Uterus (tissue), 3 donors: ENCODE measurements at regions not wholly inside any gene's neighbourhood (a gene's known extent, or its start where the extent isn't known, plus 50 kb on each side); places are given as distances from the start of the nearest gene placed in this dataset.

Experiments
- DNase-seq, 2 donors: peaks; one replicate each; pipeline ENCODE4 v3.0.0-alpha.2; 2019 to 2020
- H3K27ac ChIP-seq, 2 donors: fragments of 200-600 bp; sonication (generic); 1 replicate in 1 of 2; 2 replicates in 1 of 2; pipeline ENCODE4 v1.5.1; 2016 to 2018
- H3K27me3 ChIP-seq, 2 donors: fragments of 200-600 bp; sonication (generic); one replicate each; pipeline ENCODE4 v1.5.1; 2018 to 2019; ENCODE audit warnings: control low read depth in 1 of 2
- H3K36me3 ChIP-seq, 2 donors: fragments of 200-600 bp; sonication (generic); one replicate each; pipeline ENCODE4 v1.5.1; 2019; ENCODE audit warnings: control low read depth in 1 of 2
- H3K4me1 ChIP-seq, 2 donors: fragments of 200-600 bp; sonication (generic); one replicate each; pipeline ENCODE4 v1.5.1; 2018 to 2019; ENCODE audit warnings: control low read depth in 1 of 2
- H3K4me3 ChIP-seq, 2 donors: fragments of 200-600 bp; sonication (generic); 1 replicate in 1 of 2; 2 replicates in 1 of 2; pipeline ENCODE4 v1.5.1; 2018 to 2019; ENCODE audit warnings: mild to moderate bottlenecking in 1 of 2
- H3K9me3 ChIP-seq, 2 donors: fragments of 200-600 bp; sonication (generic); one replicate each; pipeline ENCODE4 v1.5.1; 2019; ENCODE audit warnings: control low read depth in 1 of 2
- POLR2A ChIP-seq, 2 donors: fragments of 450-650 bp; IDR thresholded peaks; one replicate each; pipeline ENCODE4 v1.6.1; 2016; ENCODE audit warnings: antibody characterized with exemption in 2 of 2, mild to moderate bottlenecking in 1 of 2, moderate library complexity in 1 of 2
- intact Hi-C: fragments of 100-400 bp; cut with DNase I; formaldehyde crosslinking; loops from one replicate; pipeline ENCODE4 v1.15.1; 2023; ENCODE audit warnings: low total_unique reads
- TF ChIP-seq, protein P1 (sequence below), 4 experiments: fragments of 200-600 bp in 2 of 4; fragments of 450-650 bp in 2 of 4; sonication (generic) in 2 of 4; IDR thresholded peaks; one replicate each; pipeline ENCODE4 v1.5.1; 2016 to 2019; ENCODE audit warnings: antibody characterized with exemption in 4 of 4, mild to moderate bottlenecking in 2 of 4, moderate library complexity in 1 of 4
- donor health status: DM: yes; HTN: yes; CAD: no.

DNA sequence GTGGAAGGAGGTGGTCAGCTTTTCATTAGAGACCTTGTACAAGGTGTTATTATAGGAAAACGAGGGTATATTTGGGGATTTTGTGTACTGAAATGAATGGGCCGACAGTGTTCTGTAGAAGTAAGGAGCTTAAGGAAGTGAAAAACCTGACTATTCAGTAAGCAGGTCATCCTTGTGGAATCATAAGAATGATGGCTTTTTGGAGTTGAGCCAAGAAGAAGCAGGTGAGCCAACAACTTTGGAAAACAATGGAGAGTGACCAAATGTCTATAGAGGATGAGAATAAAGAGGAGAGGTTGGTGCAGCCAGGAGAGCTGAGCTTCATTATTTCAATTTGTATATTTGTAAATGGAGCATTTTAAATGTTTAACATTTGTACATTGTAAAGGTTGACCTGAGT, 595.7 kb downstream of the CCSER2 start:
- Histone ChIP-seq H3K4me1 (no peaks in the 10 kb centered on the region), H3K36me3 (no peaks in the 10 kb centered on the region), H3K27ac (no peak overlapping the region), H3K27me3 (no peaks in the 10 kb centered on the region), H3K4me3 (no peak overlapping the region), H3K9me3 (peaks cover 0 to 4% of the 10 kb centered on the region in 2 donors)
- TF ChIP-seq POLR2A (IDR thresholded peaks at IDR 0.05), result no peak
- TF ChIP-seq, protein P1, sequence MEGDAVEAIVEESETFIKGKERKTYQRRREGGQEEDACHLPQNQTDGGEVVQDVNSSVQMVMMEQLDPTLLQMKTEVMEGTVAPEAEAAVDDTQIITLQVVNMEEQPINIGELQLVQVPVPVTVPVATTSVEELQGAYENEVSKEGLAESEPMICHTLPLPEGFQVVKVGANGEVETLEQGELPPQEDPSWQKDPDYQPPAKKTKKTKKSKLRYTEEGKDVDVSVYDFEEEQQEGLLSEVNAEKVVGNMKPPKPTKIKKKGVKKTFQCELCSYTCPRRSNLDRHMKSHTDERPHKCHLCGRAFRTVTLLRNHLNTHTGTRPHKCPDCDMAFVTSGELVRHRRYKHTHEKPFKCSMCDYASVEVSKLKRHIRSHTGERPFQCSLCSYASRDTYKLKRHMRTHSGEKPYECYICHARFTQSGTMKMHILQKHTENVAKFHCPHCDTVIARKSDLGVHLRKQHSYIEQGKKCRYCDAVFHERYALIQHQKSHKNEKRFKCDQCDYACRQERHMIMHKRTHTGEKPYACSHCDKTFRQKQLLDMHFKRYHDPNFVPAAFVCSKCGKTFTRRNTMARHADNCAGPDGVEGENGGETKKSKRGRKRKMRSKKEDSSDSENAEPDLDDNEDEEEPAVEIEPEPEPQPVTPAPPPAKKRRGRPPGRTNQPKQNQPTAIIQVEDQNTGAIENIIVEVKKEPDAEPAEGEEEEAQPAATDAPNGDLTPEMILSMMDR (IDR thresholded peaks at IDR 0.05), result no peak
- DNase-seq, result no peak
- intact Hi-C loops, result no loop called here

DNA sequence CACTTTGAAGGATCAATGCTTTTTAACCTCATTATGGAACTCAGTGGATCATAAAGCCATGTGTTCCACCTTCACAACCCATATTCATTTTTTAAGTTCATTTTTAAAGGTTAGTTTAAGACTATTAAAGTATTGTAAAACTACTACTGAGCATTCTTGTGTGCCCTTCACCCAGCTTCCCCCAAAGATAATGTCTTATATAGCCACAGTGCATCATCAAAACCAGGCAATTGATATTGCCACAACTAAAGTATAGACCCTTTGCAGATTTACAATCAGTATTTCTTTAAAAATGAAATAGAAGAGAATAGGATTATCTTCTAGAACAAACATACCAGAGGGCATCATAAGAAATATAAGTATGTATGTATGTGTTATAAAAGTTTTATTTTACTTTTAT, 597.1 kb downstream of the CCSER2 start:
- H3K9me3 ChIP-seq, result peaks cover 0 to 4% of the 10 kb centered on the region in 2 donors
- TF ChIP-seq, protein P1 (IDR thresholded peaks at IDR 0.05), result no peak
- no peak for TF ChIP-seq POLR2A (IDR thresholded peaks at IDR 0.05)
- intact Hi-C loops, result no loop called here
- no peaks in the 10 kb centered on the region for H3K27me3 ChIP-seq
- DNase-seq, result no peak
- no peak overlapping the region for H3K4me3 ChIP-seq
- H3K4me1 ChIP-seq, result no peaks in the 10 kb centered on the region
- H3K27ac ChIP-seq, result no peak overlapping the region
- no peaks in the 10 kb centered on the region for H3K36me3 ChIP-seq

DNA sequence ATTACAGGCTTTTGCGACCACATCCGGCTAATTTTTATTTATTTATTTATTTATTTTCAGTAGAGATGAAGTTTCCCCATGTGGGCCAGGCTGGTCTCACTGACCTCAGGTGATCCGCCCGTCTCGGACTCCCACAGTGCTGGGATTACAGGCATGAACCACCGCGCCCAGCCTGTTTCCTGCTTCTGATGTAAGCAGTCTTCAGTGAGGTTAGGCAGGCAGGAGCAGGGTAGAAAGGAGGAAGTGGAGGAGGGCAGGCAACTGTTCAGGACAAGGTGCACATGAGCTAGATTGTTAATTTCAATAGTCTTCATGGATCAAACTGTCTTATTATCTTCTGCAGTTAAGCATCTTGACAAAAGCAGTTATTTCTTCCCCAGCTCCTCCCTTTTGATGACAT, 605.0 kb downstream of the CCSER2 start:
- H3K36me3 ChIP-seq, result no peaks in the 10 kb centered on the region
- TF ChIP-seq, protein P1 (IDR thresholded peaks at IDR 0.05), result no peak
- no peak for TF ChIP-seq POLR2A (IDR thresholded peaks at IDR 0.05)
- H3K9me3 ChIP-seq, result no peaks in the 10 kb centered on the region
- H3K4me3 ChIP-seq, result no peak overlapping the region
- no peak for DNase-seq
- H3K27me3 ChIP-seq, result no peaks in the 10 kb centered on the region
- no peak overlapping the region for H3K27ac ChIP-seq
- H3K4me1 ChIP-seq, result no peaks in the 10 kb centered on the region
- intact Hi-C loops, result no loop called here

DNA sequence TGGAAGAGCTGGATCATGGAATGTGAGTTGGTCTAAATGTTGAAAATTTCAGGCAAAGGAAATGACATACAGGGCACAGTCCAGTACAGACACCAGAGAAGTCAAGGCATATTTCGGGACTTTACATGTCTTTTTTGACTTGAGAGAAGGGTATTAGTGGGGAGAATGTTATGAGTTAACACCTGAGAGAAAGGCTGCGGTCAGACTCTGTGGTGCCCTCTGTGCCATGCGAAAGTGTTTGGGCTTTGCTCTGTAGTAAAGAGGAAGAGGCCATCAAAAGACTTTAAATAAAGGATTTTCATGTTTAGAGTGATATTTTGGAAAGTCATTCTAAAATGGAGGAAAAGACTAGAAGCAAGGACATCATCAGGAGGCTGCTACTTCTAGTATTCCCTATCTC, 607.4 kb downstream of the CCSER2 start:
- TF ChIP-seq, protein P1 (IDR thresholded peaks at IDR 0.05), result no peak
- no peak for TF ChIP-seq POLR2A (IDR thresholded peaks at IDR 0.05)
- Histone ChIP-seq H3K27ac (no peak overlapping the region), H3K36me3 (no peaks in the 10 kb centered on the region), H3K4me1 (no peaks in the 10 kb centered on the region), H3K9me3 (no peaks in the 10 kb centered on the region), H3K27me3 (no peaks in the 10 kb centered on the region), H3K4me3 (no peak overlapping the region)
- no peak for DNase-seq
- intact Hi-C loops, result no loop called here

DNA sequence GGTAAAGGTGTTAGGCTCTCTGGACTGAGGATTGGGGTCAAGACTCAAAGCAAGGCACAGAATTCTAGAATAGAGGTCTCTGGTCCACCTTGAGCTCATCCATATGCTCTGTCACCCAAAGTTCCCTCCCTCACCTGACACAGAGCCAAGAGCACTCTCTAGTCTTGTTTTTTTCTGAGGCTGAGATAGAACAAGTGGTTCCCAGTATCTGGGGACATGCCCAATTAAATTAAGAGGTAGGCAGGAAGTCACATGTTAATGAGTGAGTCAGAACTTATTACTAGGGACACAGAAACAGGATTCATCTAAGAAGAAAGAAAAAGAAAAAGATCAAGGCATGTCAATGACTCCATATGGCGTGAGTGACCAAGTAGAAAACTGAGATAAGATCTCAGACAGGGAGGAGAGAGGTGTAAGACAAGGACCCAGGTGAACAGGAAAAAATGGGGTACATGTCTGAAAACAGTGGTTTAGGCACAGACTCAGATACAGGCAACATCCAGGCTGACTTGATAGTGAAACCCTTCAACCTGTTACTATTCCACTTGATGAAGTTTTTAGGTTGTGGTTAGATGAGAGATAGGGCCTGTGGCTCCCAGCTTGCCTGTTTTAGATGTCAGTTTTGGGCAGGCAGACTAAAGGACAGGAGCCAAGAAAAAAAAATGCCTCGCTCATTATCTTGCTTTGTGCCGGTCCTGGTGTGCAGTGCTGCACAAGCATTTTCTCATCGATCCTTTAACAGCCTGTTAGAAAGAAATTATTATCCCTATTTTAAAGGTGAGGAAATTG, 609.9 kb downstream of the CCSER2 start:
- Histone ChIP-seq H3K4me3 (no peak overlapping the region), H3K27ac (no peak overlapping the region), H3K27me3 (no peaks in the 10 kb centered on the region), H3K9me3 (no peaks in the 10 kb centered on the region), H3K4me1 (no peaks in the 10 kb centered on the region), H3K36me3 (no peaks in the 10 kb centered on the region)
- intact Hi-C loops, result no loop called here
- DNase-seq, result no peak
- TF ChIP-seq, protein P1 (IDR thresholded peaks at IDR 0.05), result no peak
- TF ChIP-seq POLR2A (IDR thresholded peaks at IDR 0.05), result no peak
